Breast epithelium (tissue), 4 donors: ENCODE measurements at regions not wholly inside any gene's neighbourhood (a gene's known extent, or its start where the extent isn't known, plus 50 kb on each side); places are given as distances from the start of the nearest gene placed in this dataset.
"Not testable (repeated sequence)": the region's sequence is repeated elsewhere in the genome, so short reads cannot be mapped to it uniquely, and the experiment has no call there.

Experiments
- DNase-seq, 2 donors: peaks; one replicate each; pipeline ENCODE4 v3.0.0-alpha.2; 2019; ENCODE audit warnings: low spot score in 2 of 2
- H3K27ac ChIP-seq, 2 donors: fragments of 200-600 bp; sonication (generic) in 1 of 2; one replicate each; pipeline ENCODE4 v1.5.1; 2016 to 2019; ENCODE audit warnings: mild to moderate bottlenecking in 1 of 2
- H3K27me3 ChIP-seq, 2 donors: fragments of 200-600 bp; sonication (generic) in 1 of 2; one replicate each; pipeline versions ENCODE4 v1.5.1 to v1.6.0; 2017 to 2019; ENCODE audit warnings: control low read depth in 1 of 2, mild to moderate bottlenecking in 1 of 2
- H3K36me3 ChIP-seq: fragments of 200-600 bp; one replicate; pipeline ENCODE4 v1.5.1; 2019
- H3K4me1 ChIP-seq, 2 donors: fragments of 200-600 bp; sonication (generic); one replicate each; pipeline ENCODE4 v1.5.1; 2016 to 2019; ENCODE audit warnings: control low read depth in 1 of 2
- H3K4me3 ChIP-seq, 3 donors: fragments of 200-600 bp; sonication (generic); 1 replicate in 2 of 3; 2 replicates in 1 of 3; pipeline ENCODE4 v1.5.1; 2016 to 2019; ENCODE audit warnings: mild to moderate bottlenecking in 3 of 3, moderate library complexity in 2 of 3
- H3K9me3 ChIP-seq, 2 donors: fragments of 200-600 bp; sonication (generic) in 1 of 2; one replicate each; pipeline ENCODE4 v1.5.1; 2016 to 2019; ENCODE audit warnings: control low read depth in 1 of 2
- CTCF ChIP-seq, 3 donors: fragments of 450-650 bp; IDR thresholded peaks; one replicate each; pipeline ENCODE4 v1.5.1; 2016 to 2017; ENCODE audit warnings: antibody characterized with exemption in 3 of 3, mild to moderate bottlenecking in 3 of 3, moderate library complexity in 3 of 3
- POLR2A ChIP-seq: fragments of 450-650 bp; IDR thresholded peaks from one replicate; pipeline ENCODE4 v1.6.1; 2016; ENCODE audit warnings: antibody characterized with exemption, mild to moderate bottlenecking, moderate library complexity
- POLR2AphosphoS5 ChIP-seq, 3 donors: sonication (generic); formaldehyde crosslinking; IDR thresholded peaks; one replicate each; pipeline ENCODE4 v1.6.1; 2017; ENCODE audit warnings: antibody characterized with exemption in 3 of 3
- intact Hi-C: fragments of 100-400 bp; cut with DNase I; formaldehyde crosslinking; loops from one replicate; pipeline ENCODE4 v1.15.1; 2023; ENCODE audit warnings: low total_unique reads

GRCh38 chr5:110304176-110304575 lies 422.3 kb downstream of the TMEM232 start:
- Histone ChIP-seq H3K27me3 (no peaks in the 10 kb centered on the region), H3K9me3 (peaks cover 0 to 22% of the 10 kb centered on the region in 2 donors), H3K27ac (no peak overlapping the region), H3K4me1 (no peaks in the 10 kb centered on the region), H3K4me3 (no peak overlapping the region), H3K36me3 (no peaks in the 10 kb centered on the region)
- TF ChIP-seq POLR2A (no peak), POLR2AphosphoS5 (IDR thresholded peaks at IDR 0.05) (no peak), CTCF (IDR thresholded peaks at IDR 0.05) (no peak)
- intact Hi-C loops = no loop called here
- DNase-seq = no peak

DNA sequence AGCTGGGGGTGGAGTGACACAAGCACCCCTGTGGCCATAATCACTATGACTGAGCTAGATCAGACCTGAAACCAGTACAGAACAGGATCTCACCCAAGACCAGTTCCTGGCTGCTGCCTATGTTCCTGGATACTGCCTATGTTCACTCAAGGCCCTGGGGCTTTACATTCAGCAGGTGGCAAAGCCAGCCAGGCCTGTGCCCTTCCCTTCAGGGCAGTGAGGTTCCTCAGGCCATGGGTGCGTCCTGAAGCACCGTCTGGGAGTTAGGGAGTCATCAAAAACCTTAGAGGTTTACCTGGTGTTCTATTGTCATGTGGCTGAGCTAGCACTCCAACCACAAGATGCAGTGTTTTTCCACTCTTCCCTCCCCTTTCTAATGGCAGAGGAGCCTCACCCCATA lies 419.8 kb downstream of the TMEM232 start:
- Histone ChIP-seq H3K4me1 (no peaks in the 10 kb centered on the region), H3K9me3 (peaks cover 4 to 24% of the 10 kb centered on the region in 2 donors), H3K27ac (no peak overlapping the region), H3K36me3 (no peaks in the 10 kb centered on the region), H3K27me3 (no peaks in the 10 kb centered on the region), H3K4me3 (no peak overlapping the region)
- intact Hi-C loops = no loop called here
- DNase-seq = no peak
- TF ChIP-seq CTCF (IDR thresholded peaks at IDR 0.05) (no peak), POLR2AphosphoS5 (IDR thresholded peaks at IDR 0.05) (no peak), POLR2A (no peak)

DNA sequence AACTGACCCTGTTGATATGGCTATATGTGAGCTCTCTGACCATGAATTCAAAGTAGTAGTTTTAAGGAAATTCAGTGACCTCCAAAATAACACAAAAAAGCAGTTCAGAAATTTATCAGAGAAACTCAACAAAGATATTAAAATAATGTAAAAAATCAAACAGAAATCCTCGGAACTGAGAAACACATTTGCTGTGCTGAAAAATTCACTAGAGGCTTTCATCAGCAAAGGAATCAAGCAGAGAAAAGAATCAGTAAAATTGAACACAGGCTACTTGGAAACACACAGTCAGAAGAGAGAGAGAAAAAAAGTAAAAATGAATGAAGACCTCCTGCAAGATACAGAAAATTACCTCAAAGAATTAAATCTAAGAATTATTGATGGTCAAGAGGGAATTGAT lies 417.2 kb downstream of the TMEM232 start:
- intact Hi-C loops = no loop called here
- Histone ChIP-seq H3K4me1 (no peaks in the 10 kb centered on the region), H3K27ac (no peak overlapping the region), H3K9me3 (peaks cover 4 to 12% of the 10 kb centered on the region in 2 donors), H3K36me3 (no peaks in the 10 kb centered on the region), H3K27me3 (no peaks in the 10 kb centered on the region), H3K4me3 (no peak overlapping the region)
- TF ChIP-seq POLR2AphosphoS5 (IDR thresholded peaks at IDR 0.05) (no peak), CTCF (IDR thresholded peaks at IDR 0.05) (no peak), POLR2A (no peak)
- DNase-seq = no peak

GRCh38 chr5:110316566-110316965 lies 409.9 kb downstream of the TMEM232 start:
- intact Hi-C loops, DNase-seq, H3K36me3 ChIP-seq, H3K4me3 ChIP-seq, H3K9me3 ChIP-seq, H3K27me3 ChIP-seq, H3K4me1 ChIP-seq, H3K27ac ChIP-seq: not testable (repeated sequence)

GRCh38 chr5:110321117-110321516 lies 405.4 kb downstream of the TMEM232 start:
- no peak overlapping the region for H3K27ac ChIP-seq
- intact Hi-C loops = loop anchor here (5.0 kb wide), 1 partner anchor 1849 kb away; no protein-coding TSS in a partner anchor

More at GRCh38 chr5:110321117-110321516, 405.4 kb downstream of the TMEM232 start:
- no peak for DNase-seq
- no peaks in the 10 kb centered on the region for H3K9me3 ChIP-seq
- TF ChIP-seq POLR2AphosphoS5 (IDR thresholded peaks at IDR 0.05) = no peak
- no peak for TF ChIP-seq CTCF (IDR thresholded peaks at IDR 0.05)
- TF ChIP-seq POLR2A = no peak
- no peaks in the 10 kb centered on the region for H3K36me3 ChIP-seq
- H3K27me3 ChIP-seq = no peaks in the 10 kb centered on the region
- H3K4me3 ChIP-seq = no peak overlapping the region
- no peaks in the 10 kb centered on the region for H3K4me1 ChIP-seq
